Uterus (tissue), 3 donors: ENCODE measurements at regions not wholly inside any gene's neighbourhood (a gene's known extent, or its start where the extent isn't known, plus 50 kb on each side); places are given as distances from the start of the nearest gene placed in this dataset.

Source experiments
- DNase-seq, 2 donors: peaks; one replicate each; pipeline ENCODE4 v3.0.0-alpha.2; 2019 to 2020
- H3K27ac ChIP-seq, 2 donors: fragments of 200-600 bp; sonication (generic); 1 replicate in 1 of 2; 2 replicates in 1 of 2; pipeline ENCODE4 v1.5.1; 2016 to 2018
- H3K27me3 ChIP-seq, 2 donors: fragments of 200-600 bp; sonication (generic); one replicate each; pipeline ENCODE4 v1.5.1; 2018 to 2019; ENCODE audit warnings: control low read depth in 1 of 2
- H3K36me3 ChIP-seq, 2 donors: fragments of 200-600 bp; sonication (generic); one replicate each; pipeline ENCODE4 v1.5.1; 2019; ENCODE audit warnings: control low read depth in 1 of 2
- H3K4me1 ChIP-seq, 2 donors: fragments of 200-600 bp; sonication (generic); one replicate each; pipeline ENCODE4 v1.5.1; 2018 to 2019; ENCODE audit warnings: control low read depth in 1 of 2
- H3K4me3 ChIP-seq, 2 donors: fragments of 200-600 bp; sonication (generic); 1 replicate in 1 of 2; 2 replicates in 1 of 2; pipeline ENCODE4 v1.5.1; 2018 to 2019; ENCODE audit warnings: mild to moderate bottlenecking in 1 of 2
- H3K9me3 ChIP-seq, 2 donors: fragments of 200-600 bp; sonication (generic); one replicate each; pipeline ENCODE4 v1.5.1; 2019; ENCODE audit warnings: control low read depth in 1 of 2
- POLR2A ChIP-seq, 2 donors: fragments of 450-650 bp; IDR thresholded peaks; one replicate each; pipeline ENCODE4 v1.6.1; 2016; ENCODE audit warnings: antibody characterized with exemption in 2 of 2, mild to moderate bottlenecking in 1 of 2, moderate library complexity in 1 of 2
- intact Hi-C: fragments of 100-400 bp; cut with DNase I; formaldehyde crosslinking; loops from one replicate; pipeline ENCODE4 v1.15.1; 2023; ENCODE audit warnings: low total_unique reads
- TF ChIP-seq, protein P1 (sequence below), 4 experiments: fragments of 200-600 bp in 2 of 4; fragments of 450-650 bp in 2 of 4; sonication (generic) in 2 of 4; IDR thresholded peaks; one replicate each; pipeline ENCODE4 v1.5.1; 2016 to 2019; ENCODE audit warnings: antibody characterized with exemption in 4 of 4, mild to moderate bottlenecking in 2 of 4, moderate library complexity in 1 of 4
- donor health status: DM: yes; HTN: yes; CAD: no.

GRCh38 chr6:95948324-95948723 lies 67.5 kb upstream of the FUT9 start:
- Histone ChIP-seq H3K9me3 (no peaks in the 10 kb centered on the region), H3K4me3 (no peak overlapping the region), H3K36me3 (no peaks in the 10 kb centered on the region), H3K4me1 (no peaks in the 10 kb centered on the region), H3K27me3 (no peaks in the 10 kb centered on the region), H3K27ac (no peak overlapping the region)
- intact Hi-C loops, result no loop called here
- TF ChIP-seq, protein P1, sequence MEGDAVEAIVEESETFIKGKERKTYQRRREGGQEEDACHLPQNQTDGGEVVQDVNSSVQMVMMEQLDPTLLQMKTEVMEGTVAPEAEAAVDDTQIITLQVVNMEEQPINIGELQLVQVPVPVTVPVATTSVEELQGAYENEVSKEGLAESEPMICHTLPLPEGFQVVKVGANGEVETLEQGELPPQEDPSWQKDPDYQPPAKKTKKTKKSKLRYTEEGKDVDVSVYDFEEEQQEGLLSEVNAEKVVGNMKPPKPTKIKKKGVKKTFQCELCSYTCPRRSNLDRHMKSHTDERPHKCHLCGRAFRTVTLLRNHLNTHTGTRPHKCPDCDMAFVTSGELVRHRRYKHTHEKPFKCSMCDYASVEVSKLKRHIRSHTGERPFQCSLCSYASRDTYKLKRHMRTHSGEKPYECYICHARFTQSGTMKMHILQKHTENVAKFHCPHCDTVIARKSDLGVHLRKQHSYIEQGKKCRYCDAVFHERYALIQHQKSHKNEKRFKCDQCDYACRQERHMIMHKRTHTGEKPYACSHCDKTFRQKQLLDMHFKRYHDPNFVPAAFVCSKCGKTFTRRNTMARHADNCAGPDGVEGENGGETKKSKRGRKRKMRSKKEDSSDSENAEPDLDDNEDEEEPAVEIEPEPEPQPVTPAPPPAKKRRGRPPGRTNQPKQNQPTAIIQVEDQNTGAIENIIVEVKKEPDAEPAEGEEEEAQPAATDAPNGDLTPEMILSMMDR (IDR thresholded peaks at IDR 0.05), result no peak
- TF ChIP-seq POLR2A (IDR thresholded peaks at IDR 0.05), result no peak
- no peak for DNase-seq

- H3K36me3 ChIP-seq, result no peaks in the 10 kb centered on the region
- intact Hi-C loops, result no loop called here
- no peak overlapping the region for H3K4me3 ChIP-seq
- H3K27ac ChIP-seq, result no peak overlapping the region
- H3K27me3 ChIP-seq, result no peaks in the 10 kb centered on the region
- no peaks in the 10 kb centered on the region for H3K4me1 ChIP-seq
- TF ChIP-seq, protein P1 (IDR thresholded peaks at IDR 0.05), result no peak
- TF ChIP-seq POLR2A (IDR thresholded peaks at IDR 0.05), result no peak
- DNase-seq, result no peak
- H3K9me3 ChIP-seq, result no peaks in the 10 kb centered on the region
These were observed 65.8 kb upstream of the FUT9 start for GRCh38 chr6:95949985-95950384.

GRCh38 chr6:95958686-95959085 lies 57.1 kb upstream of the FUT9 start:
- no peaks in the 10 kb centered on the region for H3K4me1 ChIP-seq
- no peaks in the 10 kb centered on the region for H3K27me3 ChIP-seq
- no peaks in the 10 kb centered on the region for H3K9me3 ChIP-seq
- no peak for DNase-seq
- intact Hi-C loops, result no loop called here
- no peak overlapping the region for H3K4me3 ChIP-seq
- H3K27ac ChIP-seq, result no peak overlapping the region
- TF ChIP-seq POLR2A (IDR thresholded peaks at IDR 0.05), result no peak
- TF ChIP-seq, protein P1 (IDR thresholded peaks at IDR 0.05), result no peak
- no peaks in the 10 kb centered on the region for H3K36me3 ChIP-seq

DNA sequence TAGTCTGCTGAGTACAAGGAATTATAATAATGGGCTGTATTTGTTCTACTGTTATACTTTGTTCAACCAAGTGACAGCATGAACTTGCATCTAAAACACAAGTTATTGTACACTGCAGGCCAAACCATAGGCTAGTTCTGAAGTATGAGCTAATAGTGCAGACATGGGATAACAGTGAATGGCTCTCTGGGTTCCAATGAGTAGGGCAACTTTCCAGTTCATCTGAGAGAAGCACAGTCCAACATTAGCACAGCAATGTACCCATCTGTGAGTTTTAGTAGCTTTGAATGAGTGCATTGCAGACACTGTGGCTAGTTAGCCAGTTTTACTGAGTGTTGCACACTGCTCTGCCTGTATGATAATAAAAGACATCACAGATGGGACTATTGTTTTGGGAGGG lies 56.5 kb upstream of the FUT9 start:
- intact Hi-C loops, result no loop called here
- Histone ChIP-seq H3K9me3 (no peaks in the 10 kb centered on the region), H3K27ac (no peak overlapping the region), H3K36me3 (no peaks in the 10 kb centered on the region), H3K4me1 (no peaks in the 10 kb centered on the region), H3K27me3 (no peaks in the 10 kb centered on the region), H3K4me3 (no peak overlapping the region)
- no peak for DNase-seq
- TF ChIP-seq, protein P1 (IDR thresholded peaks at IDR 0.05), result no peak
- no peak for TF ChIP-seq POLR2A (IDR thresholded peaks at IDR 0.05)
